Hepatocyte (in vitro differentiated cells): ENCODE measurements at regions not wholly inside any gene's neighbourhood (a gene's known extent, or its start where the extent isn't known, plus 50 kb on each side); places are given as distances from the start of the nearest gene placed in this dataset.
A peak's percentile ranks its signal among the peaks of the same experiment; 100 is the strongest.

Experiments used
- DNase-seq: peaks from one replicate; pipeline ENCODE4 v3.0.0-alpha.2; 2016; ENCODE audit warnings: low spot score
- H2AFZ ChIP-seq: fragments of 200-600 bp; sonication (generic); 2 replicates; pipeline ENCODE4 v1.6.0; 2016; ENCODE audit warnings: antibody characterized with exemption, mild to moderate bottlenecking
- H3K27ac ChIP-seq: fragments of 200-600 bp; sonication (generic); 2 replicates; pipeline ENCODE4 v1.5.1; 2016; ENCODE audit warnings: mild to moderate bottlenecking
- H3K27me3 ChIP-seq: fragments of 200-600 bp; sonication (generic); 2 replicates; pipeline ENCODE4 v1.6.1; 2016
- H3K36me3 ChIP-seq: fragments of 200-600 bp; sonication (generic); replicated peaks from 2 replicates; pipeline ENCODE4 v1.5.1; 2016; ENCODE audit warnings: low read depth; ENCODE audit not compliant: insufficient read depth
- H3K4me1 ChIP-seq: fragments of 200-600 bp; sonication (generic); 2 replicates; pipeline ENCODE4 v1.5.1; 2016; ENCODE audit warnings: mild to moderate bottlenecking, moderate library complexity; ENCODE audit not compliant: insufficient read depth
- H3K4me2 ChIP-seq: fragments of 200-600 bp; sonication (generic); 2 replicates; pipeline ENCODE4 v1.6.0; 2016
- H3K4me3 ChIP-seq: fragments of 200-600 bp; sonication (generic); 2 replicates; pipeline ENCODE4 v1.5.1; 2016; ENCODE audit warnings: mild to moderate bottlenecking
- H3K79me2 ChIP-seq: fragments of 200-600 bp; sonication (generic); 2 replicates; pipeline ENCODE4 v1.6.0; 2017; ENCODE audit warnings: mild to moderate bottlenecking
- H3K9me2 ChIP-seq: fragments of 200-600 bp; sonication (generic); replicated peaks from 2 replicates; pipeline ENCODE4 v1.6.0; 2017; ENCODE audit warnings: mild to moderate bottlenecking; ENCODE audit not compliant: insufficient read depth
- H3K9me3 ChIP-seq: fragments of 200-600 bp; sonication (generic); 2 replicates; pipeline ENCODE4 v1.5.1; 2016; ENCODE audit warnings: low read depth, mild to moderate bottlenecking
- H4K20me1 ChIP-seq: fragments of 200-600 bp; sonication (generic); 2 replicates; pipeline ENCODE4 v1.6.0; 2016; ENCODE audit warnings: mild to moderate bottlenecking; ENCODE audit not compliant: insufficient read depth, poor library complexity, severe bottlenecking
- EZH2 ChIP-seq: fragments of 200-600 bp; sonication (generic); IDR thresholded peaks from 2 replicates; pipeline ENCODE4 v1.6.1; 2016; ENCODE audit warnings: antibody characterized with exemption, mild to moderate bottlenecking, borderline replicate concordance
- EZH2phosphoT487 ChIP-seq: fragments of 200-600 bp; sonication (generic); IDR thresholded peaks from one replicate; pipeline ENCODE4 v1.6.1; 2018; ENCODE audit warnings: antibody characterized with exemption, mild to moderate bottlenecking, low read depth, moderate library complexity; ENCODE audit not compliant: unreplicated experiment, severe bottlenecking
- WGBS: methylation state at CpG from one replicate; pipeline ENCODE4 v1.1.6; 2016; ENCODE audit warnings: low lambda C conversion rate; ENCODE audit errors: missing lambda C conversion rate; 5-methylcytosine and 5-hydroxymethylcytosine counted together
- TF ChIP-seq, protein P1 (sequence below): fragments of 200-600 bp; sonication (generic); IDR thresholded peaks from 2 replicates; pipeline ENCODE4 v1.5.1; 2016; ENCODE audit warnings: antibody characterized with exemption, mild to moderate bottlenecking; ENCODE audit not compliant: poor library complexity

DNA sequence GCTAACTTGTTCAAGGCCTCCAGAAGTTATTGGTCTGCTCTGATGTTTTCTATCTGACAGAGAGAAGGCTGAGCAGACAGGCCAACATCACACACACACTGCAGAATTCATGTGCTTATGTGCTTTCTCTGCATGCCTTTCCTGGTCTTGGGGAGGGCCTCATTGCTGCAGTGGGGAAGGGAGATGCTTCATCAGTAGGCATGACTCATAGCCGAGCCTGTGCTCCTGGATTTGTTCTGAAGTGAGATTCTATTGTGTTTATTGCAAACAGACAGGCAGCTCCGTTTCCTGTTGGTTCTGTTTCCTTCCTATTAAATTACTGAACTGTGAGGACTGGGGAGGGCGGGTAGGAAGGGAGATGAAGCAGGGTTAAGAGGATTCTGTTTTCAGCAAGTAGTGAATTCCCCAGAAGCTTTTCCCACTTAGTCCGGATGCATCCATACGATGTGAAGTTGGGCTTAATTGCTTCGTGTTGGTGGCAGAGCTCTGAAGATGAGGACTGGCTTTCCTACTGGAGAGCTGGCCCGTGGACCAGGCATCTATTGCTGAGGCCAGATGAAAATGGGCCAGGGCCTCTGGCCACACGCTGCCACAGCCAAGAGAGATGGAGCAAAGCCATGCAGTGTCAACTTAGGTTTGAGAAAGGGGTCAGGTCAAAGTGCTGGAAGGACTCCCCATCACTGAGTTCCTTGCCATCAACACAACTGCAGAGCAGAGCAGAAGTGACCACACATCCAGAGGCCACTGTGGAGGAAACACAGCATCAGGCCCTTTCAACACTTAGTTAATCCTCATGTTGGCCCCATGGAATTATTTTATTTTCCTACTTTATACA is 179.3 kb downstream of the UTP18 start:
- Histone ChIP-seq H2AFZ (no peak overlapping the region), H3K9me3 (no peaks in the 10 kb centered on the region), H3K36me3 (no peaks in the 10 kb centered on the region), H3K79me2 (no peaks in the 10 kb centered on the region), H3K4me1 (peaks cover 4% of the 10 kb centered on the region), H3K9me2 (no peaks in the 10 kb centered on the region), H3K4me3 (no peak overlapping the region), H3K27ac (no peak overlapping the region), H3K27me3 (no peaks in the 10 kb centered on the region), H4K20me1 (no peaks in the 10 kb centered on the region), H3K4me2 (no peak overlapping the region)
- DNase-seq, result peak; percentile 61
- WGBS, result 60% methylated on average over 8 of the region's 8 CpGs
- TF ChIP-seq, protein P1, sequence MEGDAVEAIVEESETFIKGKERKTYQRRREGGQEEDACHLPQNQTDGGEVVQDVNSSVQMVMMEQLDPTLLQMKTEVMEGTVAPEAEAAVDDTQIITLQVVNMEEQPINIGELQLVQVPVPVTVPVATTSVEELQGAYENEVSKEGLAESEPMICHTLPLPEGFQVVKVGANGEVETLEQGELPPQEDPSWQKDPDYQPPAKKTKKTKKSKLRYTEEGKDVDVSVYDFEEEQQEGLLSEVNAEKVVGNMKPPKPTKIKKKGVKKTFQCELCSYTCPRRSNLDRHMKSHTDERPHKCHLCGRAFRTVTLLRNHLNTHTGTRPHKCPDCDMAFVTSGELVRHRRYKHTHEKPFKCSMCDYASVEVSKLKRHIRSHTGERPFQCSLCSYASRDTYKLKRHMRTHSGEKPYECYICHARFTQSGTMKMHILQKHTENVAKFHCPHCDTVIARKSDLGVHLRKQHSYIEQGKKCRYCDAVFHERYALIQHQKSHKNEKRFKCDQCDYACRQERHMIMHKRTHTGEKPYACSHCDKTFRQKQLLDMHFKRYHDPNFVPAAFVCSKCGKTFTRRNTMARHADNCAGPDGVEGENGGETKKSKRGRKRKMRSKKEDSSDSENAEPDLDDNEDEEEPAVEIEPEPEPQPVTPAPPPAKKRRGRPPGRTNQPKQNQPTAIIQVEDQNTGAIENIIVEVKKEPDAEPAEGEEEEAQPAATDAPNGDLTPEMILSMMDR, result no peak
- TF ChIP-seq EZH2phosphoT487 (no peak), EZH2 (no peak)

- DNase-seq, result no peak
- Histone ChIP-seq H3K4me1 (no peaks in the 10 kb centered on the region), H3K4me3 (no peak overlapping the region), H3K27me3 (no peaks in the 10 kb centered on the region), H2AFZ (no peak overlapping the region), H3K9me3 (no peaks in the 10 kb centered on the region), H3K27ac (no peak overlapping the region), H3K36me3 (no peaks in the 10 kb centered on the region), H3K4me2 (no peak overlapping the region), H4K20me1 (no peaks in the 10 kb centered on the region), H3K79me2 (no peaks in the 10 kb centered on the region), H3K9me2 (no peaks in the 10 kb centered on the region)
- TF ChIP-seq EZH2phosphoT487 (no peak), EZH2 (no peak)
- TF ChIP-seq, protein P1, result no peak
- WGBS, result 100% methylated on average over 1 of the region's 1 CpG
Measured at GRCh38 chr17:51441431-51441830, 181.1 kb downstream of the UTP18 start.

- no peaks in the 10 kb centered on the region for H3K79me2 ChIP-seq
- H4K20me1 ChIP-seq, result no peaks in the 10 kb centered on the region
- H2AFZ ChIP-seq, result no peak overlapping the region
- no peaks in the 10 kb centered on the region for H3K9me3 ChIP-seq
- peak; percentile 21 for DNase-seq
- H3K4me2 ChIP-seq, result no peak overlapping the region
- H3K4me1 ChIP-seq, result no peaks in the 10 kb centered on the region
- no peaks in the 10 kb centered on the region for H3K27me3 ChIP-seq
- H3K36me3 ChIP-seq, result no peaks in the 10 kb centered on the region
- H3K27ac ChIP-seq, result no peak overlapping the region
- H3K4me3 ChIP-seq, result no peak overlapping the region
- WGBS, result 72% methylated on average over 6 of the region's 6 CpGs
- no peaks in the 10 kb centered on the region for H3K9me2 ChIP-seq
- TF ChIP-seq EZH2 (no peak), EZH2phosphoT487 (no peak)
- TF ChIP-seq, protein P1, result no peak
Measured at GRCh38 chr17:51442088-51442865, 181.9 kb downstream of the UTP18 start.
